Uterus (tissue), 2 donors: ENCODE measurements at regions not wholly inside any gene's neighbourhood (a gene's known extent, or its start where the extent isn't known, plus 50 kb on each side); places are given as distances from the start of the nearest gene placed in this dataset.

Experiments
- CTCF ChIP-seq, 4 experiments: fragments of 200-600 bp in 2 of 4; fragments of 450-650 bp in 2 of 4; sonication (generic) in 2 of 4; IDR thresholded peaks; one replicate each; pipeline ENCODE4 v1.5.1; 2016 to 2019; ENCODE audit warnings: antibody characterized with exemption in 4 of 4, mild to moderate bottlenecking in 2 of 4, moderate library complexity in 1 of 4
- POLR2A ChIP-seq, 2 donors: fragments of 450-650 bp; IDR thresholded peaks; one replicate each; pipeline ENCODE4 v1.6.1; 2016; ENCODE audit warnings: antibody characterized with exemption in 2 of 2, mild to moderate bottlenecking in 1 of 2, moderate library complexity in 1 of 2

- TF ChIP-seq CTCF (IDR thresholded peaks at IDR 0.05) (no peak), POLR2A (IDR thresholded peaks at IDR 0.05) (no peak)
Observed at GRCh38 chr7:42449431-42449830, 212.4 kb upstream of the GLI3 start.
